ENCODE measurements at regions not wholly inside any gene's neighbourhood (a gene's known extent, or its start where the extent isn't known, plus 50 kb on each side); places are given as distances from the start of the nearest gene placed in this dataset.

DNA sequence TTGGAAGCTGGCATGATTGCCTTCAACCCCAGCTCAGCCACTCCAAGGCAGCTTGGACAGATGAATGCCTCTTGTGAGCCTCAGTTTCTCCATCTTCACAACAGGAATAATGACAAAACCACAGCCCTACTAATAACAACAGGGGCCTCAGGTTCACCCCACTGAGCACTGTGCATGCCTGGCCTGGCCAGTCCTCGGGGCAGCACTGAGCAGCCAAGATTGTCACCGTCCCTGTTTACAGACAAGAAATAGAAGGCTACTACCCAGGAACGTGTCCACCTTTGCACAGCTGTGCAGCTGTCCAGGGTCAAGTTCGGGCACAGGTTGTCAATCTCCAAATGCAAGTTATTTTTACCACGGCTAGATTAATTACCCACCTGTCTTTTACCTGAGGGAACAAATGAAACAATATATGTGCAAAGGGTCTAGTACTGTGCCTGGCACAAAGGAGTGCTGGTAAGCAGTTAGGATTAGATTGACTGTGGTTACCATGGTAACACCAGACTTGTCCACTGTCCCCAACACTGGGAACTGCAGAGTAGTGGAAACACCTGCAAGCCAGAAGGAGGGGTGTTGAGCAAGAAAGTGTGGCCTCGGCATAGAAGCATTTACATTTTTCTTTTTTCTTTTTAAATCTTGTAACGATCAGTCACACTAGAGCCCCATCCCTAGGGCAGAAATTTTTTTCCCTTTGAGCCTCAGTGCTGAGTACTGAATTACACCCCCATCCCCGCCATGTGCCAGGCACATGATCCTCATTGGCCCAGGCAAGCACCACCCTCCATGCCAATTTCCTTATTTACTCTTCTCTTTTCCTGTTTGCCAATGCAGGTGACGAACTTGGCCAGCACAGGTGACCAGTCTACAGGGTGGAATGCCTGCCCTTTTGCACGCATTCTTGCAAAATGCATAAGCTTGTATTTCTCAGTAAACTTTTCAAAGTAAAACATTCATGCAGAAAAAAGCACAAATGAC is 66.3 kb upstream of the SLC6A6 start:
- DNase-seq (ENCODE audit: low read depth in 2 of 2): no peak

GRCh38 chr3:14336749-14337598 is 65.4 kb upstream of the SLC6A6 start:
- no peak for DNase-seq (ENCODE audit: low read depth in 2 of 2)

GRCh38 chr3:14337828-14338227 is 64.6 kb upstream of the SLC6A6 start:
- no peak for DNase-seq (ENCODE audit: low read depth in 2 of 2)

- no peak for DNase-seq (ENCODE audit: low read depth in 2 of 2)
These were observed 64.2 kb upstream of the SLC6A6 start for GRCh38 chr3:14338242-14338641.

DNA sequence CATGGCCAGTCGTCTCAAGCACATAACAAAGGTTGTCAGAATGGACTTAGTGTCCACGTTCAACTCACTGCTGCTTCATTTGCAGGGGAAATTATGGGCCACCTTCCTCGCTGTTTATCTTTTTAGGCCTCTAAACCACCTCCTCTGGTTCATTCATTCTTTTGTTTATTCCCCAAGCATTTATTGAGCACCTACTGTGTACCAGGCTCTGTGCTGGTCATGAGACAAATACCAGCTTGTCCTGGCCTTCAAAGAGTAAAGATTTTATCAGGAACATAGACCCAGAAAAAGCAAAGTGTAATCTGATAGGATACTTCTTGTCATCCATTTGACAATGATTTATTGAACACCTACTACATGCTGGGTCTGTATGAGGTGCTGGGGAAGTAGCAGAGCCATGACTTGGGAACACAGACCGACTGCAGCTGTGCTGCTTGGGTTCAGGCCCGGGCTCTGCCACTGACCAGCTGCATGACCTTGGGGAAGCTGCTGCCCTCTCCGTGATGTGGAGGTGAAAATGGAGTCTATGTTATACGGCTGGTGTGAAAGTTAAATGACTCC is 63.4 kb upstream of the SLC6A6 start:
- no peak for DNase-seq (ENCODE audit: low read depth in 2 of 2)

DNA sequence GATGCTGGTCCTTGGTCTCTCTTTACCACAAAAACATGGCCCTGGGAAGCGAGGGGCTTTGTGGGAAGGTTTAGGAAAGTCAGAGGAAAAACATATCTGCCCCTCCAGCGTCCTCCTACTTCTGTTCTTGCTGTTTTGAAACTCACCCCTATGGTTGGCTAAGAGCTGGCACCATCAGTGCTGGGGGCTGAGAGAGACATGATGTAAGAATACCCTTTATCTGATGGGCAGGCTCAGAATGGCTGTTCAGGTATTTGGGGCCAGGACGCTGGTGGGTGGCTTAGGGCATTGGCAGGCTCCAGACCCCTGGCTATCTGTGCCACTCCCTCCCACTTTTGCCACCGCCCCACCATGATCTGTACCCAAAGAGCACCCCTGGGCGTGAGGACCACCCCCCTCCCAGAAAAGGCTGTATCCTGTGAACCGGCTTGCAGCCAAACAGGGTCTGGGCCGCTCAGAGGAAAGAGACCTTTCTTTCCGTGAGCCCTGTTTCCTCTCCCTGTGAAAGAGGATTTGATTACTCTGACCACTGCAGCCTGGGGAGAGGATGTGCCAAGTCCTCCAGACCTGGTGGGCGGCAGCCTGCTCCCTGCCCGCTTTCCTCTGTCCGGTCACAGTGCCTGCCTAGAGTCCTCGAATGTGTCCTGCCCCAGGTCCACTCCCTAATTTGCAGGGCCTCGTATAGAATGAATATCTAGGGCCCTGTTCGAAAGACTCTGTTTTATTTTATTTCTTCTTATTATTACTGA is 61.3 kb upstream of the SLC6A6 start:
- no peak for DNase-seq (ENCODE audit: low read depth in 2 of 2)

- no peak for DNase-seq (ENCODE audit: low read depth in 2 of 2)
These were observed 58.9 kb upstream of the SLC6A6 start for GRCh38 chr3:14343338-14344112.

DNA sequence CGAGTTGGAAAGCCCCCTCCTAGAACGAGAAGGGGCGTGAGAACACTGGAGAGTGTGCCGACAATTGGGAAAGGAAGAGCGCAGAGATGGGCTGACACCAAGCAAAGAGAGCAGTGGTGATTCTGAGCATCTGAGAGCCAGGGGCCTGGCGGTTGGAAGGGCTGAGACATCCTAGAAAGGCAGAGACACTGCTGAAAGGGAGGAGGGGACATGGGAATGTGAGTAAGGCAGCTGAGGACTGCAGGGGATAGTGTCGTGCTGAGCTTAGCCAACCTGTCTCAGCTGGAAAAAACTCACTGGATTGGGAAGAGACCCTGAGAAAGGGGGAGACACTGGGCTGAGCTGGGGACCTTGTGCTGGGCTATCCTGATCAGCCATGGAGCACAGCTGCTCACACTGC is 58.1 kb upstream of the SLC6A6 start:
- DNase-seq (ENCODE audit: low read depth in 2 of 2): no peak

- no peak for DNase-seq (ENCODE audit: low read depth in 2 of 2)
These were observed 56.8 kb upstream of the SLC6A6 start for GRCh38 chr3:14345496-14346150.

DNA sequence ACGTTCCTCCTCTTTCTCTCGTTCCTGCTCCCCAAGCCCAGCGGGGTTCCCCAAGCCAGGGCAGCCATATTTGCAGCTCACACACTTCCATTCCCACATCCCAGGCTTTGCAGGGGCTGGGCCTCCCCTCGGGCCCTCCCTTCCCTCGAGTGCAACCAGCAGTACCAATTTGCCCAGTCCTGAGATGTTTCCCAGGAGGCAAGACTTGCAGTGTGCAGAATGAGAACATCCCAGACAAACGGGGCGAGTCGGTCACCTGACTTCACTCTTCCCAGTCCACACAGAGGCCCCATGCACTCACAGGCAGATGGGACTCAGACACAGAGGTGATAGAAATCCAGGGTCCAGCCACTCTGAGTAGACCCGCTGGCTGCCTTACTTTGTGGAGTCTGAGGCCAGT is 56.2 kb upstream of the SLC6A6 start:
- DNase-seq (ENCODE audit: low read depth in 2 of 2): no peak

GRCh38 chr3:14346642-14347041 is 55.8 kb upstream of the SLC6A6 start:
- DNase-seq (ENCODE audit: low read depth in 2 of 2): no peak

DNA sequence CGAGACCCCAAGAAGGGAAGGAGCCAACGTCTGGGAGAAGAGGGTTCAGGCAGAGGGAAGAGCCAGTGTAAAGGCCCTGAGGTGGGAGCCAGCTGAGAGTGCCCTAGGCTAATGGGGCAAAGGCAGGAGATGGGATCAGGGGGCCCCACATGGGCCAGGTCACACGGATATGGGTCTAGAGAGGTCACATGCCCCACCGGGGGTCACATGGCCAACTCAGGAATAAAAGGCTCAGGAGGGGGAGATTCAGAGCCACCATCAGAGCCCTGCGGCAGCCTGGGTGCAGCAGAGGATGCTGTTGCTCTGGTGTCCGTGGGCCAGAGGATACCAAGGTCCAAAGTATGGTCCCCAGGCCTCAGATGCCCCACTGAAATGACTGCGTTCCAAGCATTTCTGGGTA is 55.3 kb upstream of the SLC6A6 start:
- DNase-seq (ENCODE audit: low read depth in 2 of 2): no peak

DNA sequence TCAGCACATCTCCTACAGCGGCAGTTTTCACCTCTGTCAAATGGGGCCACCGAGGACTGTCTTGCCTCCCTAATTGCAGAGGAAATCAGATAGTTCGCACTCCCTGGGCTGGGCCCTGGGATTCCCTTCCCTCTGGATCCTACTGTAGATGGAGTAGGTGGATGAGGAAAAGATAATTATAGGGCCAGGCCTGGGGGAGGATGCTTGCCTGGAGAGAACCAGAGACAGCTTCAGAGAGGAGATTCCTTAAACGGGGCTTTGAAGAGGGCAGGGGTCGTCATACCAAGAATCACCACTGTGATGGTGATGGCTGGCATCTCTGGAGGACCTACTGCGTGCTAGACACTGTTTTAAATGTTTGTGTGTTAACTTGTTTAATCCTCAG is 50.8 kb upstream of the SLC6A6 start:
- no peak for DNase-seq (ENCODE audit: low read depth in 2 of 2)

GRCh38 chr3:14352002-14352627 is 50.3 kb upstream of the SLC6A6 start:
- DNase-seq (ENCODE audit: low read depth in 2 of 2): no peak
